ENCODE measurements at regions not wholly inside any gene's neighbourhood (a gene's known extent, or its start where the extent isn't known, plus 50 kb on each side); places are given as distances from the start of the nearest gene placed in this dataset.
"Not testable (repeated sequence)": the region's sequence is repeated elsewhere in the genome, so short reads cannot be mapped to it uniquely, and the experiment has no call there.

DNA sequence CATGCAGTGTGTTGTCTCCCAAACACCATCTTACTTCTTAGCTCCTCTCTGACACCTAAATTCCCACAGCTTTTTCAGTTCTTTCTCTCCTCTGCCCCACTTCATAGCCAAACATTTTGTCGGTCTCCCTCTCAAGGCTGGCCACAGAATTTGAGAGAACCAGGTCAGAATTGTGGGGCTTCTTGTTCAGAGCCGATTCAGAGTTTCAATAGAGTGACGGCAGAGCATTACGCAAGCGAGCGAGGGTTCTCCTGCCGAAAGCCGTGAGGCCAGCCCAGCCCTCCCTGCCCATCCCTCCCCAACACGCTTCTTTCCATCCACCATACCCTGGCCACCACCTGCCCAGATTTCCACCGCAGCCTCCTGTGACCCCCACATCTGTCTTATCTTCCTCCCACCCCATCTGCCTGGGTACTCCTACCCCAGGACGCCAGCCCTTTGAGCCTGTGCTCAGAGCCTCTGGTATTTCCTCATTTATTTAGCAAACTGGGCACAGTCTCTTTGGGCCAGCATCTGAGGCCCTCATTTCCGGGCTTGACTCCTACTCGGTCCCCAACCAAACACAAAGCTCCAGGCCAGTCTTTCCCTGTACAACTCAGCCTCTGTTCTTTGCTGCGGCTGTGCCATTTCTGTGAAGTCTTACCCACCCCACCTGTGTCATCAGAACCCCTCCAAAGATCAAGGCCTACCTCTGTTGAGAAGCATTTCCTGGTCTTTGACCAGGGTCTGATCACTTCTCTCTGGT lies 70.0 kb upstream of the MAP4K4 start:
- no peaks in the 10 kb centered on the region for H3K27me3 ChIP-seq (ENCODE audit: control insufficient read depth, insufficient read depth, low read length)
- ATAC-seq: no peak
- in situ Hi-C loops (cut with HindIII; ENCODE audit: low pct_unique_long_range_greater_than_20kb, low sequenced_read_pairs): no loop called here
- intact Hi-C loops (cut with micrococcal nuclease; ENCODE audit: unreplicated experiment): no loop called here
- H3K9me3 ChIP-seq (ENCODE audit: control insufficient read depth, insufficient read depth, low read depth, low read length): no peaks in the 10 kb centered on the region
- no TSS peak for BruUV-seq (replicated peaks)
- H3K27ac ChIP-seq (ENCODE audit: low read length): no peak overlapping the region
- no peak for TF ChIP-seq SIN3A (IDR thresholded peaks at IDR 0.05; ENCODE audit: borderline replicate concordance, insufficient read depth, low read depth, low read length)
- no peak for TF ChIP-seq TCF7L2 (IDR thresholded peaks at IDR 0.05; ENCODE audit: low read depth, low read length)
- TF ChIP-seq, protein P1, sequence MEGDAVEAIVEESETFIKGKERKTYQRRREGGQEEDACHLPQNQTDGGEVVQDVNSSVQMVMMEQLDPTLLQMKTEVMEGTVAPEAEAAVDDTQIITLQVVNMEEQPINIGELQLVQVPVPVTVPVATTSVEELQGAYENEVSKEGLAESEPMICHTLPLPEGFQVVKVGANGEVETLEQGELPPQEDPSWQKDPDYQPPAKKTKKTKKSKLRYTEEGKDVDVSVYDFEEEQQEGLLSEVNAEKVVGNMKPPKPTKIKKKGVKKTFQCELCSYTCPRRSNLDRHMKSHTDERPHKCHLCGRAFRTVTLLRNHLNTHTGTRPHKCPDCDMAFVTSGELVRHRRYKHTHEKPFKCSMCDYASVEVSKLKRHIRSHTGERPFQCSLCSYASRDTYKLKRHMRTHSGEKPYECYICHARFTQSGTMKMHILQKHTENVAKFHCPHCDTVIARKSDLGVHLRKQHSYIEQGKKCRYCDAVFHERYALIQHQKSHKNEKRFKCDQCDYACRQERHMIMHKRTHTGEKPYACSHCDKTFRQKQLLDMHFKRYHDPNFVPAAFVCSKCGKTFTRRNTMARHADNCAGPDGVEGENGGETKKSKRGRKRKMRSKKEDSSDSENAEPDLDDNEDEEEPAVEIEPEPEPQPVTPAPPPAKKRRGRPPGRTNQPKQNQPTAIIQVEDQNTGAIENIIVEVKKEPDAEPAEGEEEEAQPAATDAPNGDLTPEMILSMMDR (IDR thresholded peaks at IDR 0.05): no peak
- no peak for TF ChIP-seq POLR2AphosphoS5 (IDR thresholded peaks at IDR 0.05; ENCODE audit: low read depth, low read length)
- TF ChIP-seq, protein P2, sequence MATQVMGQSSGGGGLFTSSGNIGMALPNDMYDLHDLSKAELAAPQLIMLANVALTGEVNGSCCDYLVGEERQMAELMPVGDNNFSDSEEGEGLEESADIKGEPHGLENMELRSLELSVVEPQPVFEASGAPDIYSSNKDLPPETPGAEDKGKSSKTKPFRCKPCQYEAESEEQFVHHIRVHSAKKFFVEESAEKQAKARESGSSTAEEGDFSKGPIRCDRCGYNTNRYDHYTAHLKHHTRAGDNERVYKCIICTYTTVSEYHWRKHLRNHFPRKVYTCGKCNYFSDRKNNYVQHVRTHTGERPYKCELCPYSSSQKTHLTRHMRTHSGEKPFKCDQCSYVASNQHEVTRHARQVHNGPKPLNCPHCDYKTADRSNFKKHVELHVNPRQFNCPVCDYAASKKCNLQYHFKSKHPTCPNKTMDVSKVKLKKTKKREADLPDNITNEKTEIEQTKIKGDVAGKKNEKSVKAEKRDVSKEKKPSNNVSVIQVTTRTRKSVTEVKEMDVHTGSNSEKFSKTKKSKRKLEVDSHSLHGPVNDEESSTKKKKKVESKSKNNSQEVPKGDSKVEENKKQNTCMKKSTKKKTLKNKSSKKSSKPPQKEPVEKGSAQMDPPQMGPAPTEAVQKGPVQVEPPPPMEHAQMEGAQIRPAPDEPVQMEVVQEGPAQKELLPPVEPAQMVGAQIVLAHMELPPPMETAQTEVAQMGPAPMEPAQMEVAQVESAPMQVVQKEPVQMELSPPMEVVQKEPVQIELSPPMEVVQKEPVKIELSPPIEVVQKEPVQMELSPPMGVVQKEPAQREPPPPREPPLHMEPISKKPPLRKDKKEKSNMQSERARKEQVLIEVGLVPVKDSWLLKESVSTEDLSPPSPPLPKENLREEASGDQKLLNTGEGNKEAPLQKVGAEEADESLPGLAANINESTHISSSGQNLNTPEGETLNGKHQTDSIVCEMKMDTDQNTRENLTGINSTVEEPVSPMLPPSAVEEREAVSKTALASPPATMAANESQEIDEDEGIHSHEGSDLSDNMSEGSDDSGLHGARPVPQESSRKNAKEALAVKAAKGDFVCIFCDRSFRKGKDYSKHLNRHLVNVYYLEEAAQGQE (IDR thresholded peaks at IDR 0.05; ENCODE audit: insufficient read depth in 1 of 2, low read depth in 2 of 2, low read length in 1 of 2): no peak
- POLR2A ChIA-PET: no interaction called here
- no peak for DNase-seq (ENCODE audit: low read depth, low spot score)
- CTCF ChIA-PET: no interaction called here
- H3K4me3 ChIP-seq (ENCODE audit: low read depth in 2 of 2, low read length in 2 of 2): no peak overlapping the region
- no peaks in the 10 kb centered on the region for H3K4me1 ChIP-seq (ENCODE audit: control insufficient read depth, insufficient read depth, low read length)
- no peaks in the 10 kb centered on the region for H3K36me3 ChIP-seq (ENCODE audit: control insufficient read depth, insufficient read depth, low read length)

DNA sequence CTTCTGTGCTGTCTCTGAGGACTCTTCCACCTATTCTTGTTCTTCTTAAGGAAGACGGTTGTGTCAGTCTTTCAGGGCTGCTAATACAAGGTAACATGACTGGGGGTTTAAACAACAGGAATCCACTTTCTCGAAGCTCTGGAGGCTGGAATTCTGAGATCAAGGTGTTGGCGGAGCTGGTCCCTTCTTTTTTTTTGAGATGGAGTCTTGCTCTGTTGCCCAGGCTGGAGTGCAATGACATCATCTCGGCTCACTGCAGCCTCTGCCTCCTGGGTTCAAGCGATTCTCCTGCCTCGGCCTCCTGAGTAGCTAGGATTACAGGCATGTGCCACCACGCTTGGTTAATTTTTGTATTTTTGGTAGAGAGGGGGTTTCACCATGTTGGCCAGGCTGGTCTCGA lies 71.7 kb upstream of the MAP4K4 start:
- H3K27me3 ChIP-seq (ENCODE audit: control insufficient read depth, insufficient read depth, low read length); H3K27ac ChIP-seq (ENCODE audit: low read length); H3K4me1 ChIP-seq (ENCODE audit: control insufficient read depth, insufficient read depth, low read length); ATAC-seq; H3K36me3 ChIP-seq (ENCODE audit: control insufficient read depth, insufficient read depth, low read length); H3K4me3 ChIP-seq (ENCODE audit: low read depth in 2 of 2, low read length in 2 of 2); intact Hi-C loops (cut with micrococcal nuclease; ENCODE audit: unreplicated experiment); BruUV-seq (replicated peaks); H3K9me3 ChIP-seq (ENCODE audit: control insufficient read depth, insufficient read depth, low read depth, low read length); in situ Hi-C loops (cut with HindIII; ENCODE audit: low pct_unique_long_range_greater_than_20kb, low sequenced_read_pairs); CTCF ChIA-PET; DNase-seq (ENCODE audit: low read depth, low spot score); POLR2A ChIA-PET: not testable (repeated sequence)

DNA sequence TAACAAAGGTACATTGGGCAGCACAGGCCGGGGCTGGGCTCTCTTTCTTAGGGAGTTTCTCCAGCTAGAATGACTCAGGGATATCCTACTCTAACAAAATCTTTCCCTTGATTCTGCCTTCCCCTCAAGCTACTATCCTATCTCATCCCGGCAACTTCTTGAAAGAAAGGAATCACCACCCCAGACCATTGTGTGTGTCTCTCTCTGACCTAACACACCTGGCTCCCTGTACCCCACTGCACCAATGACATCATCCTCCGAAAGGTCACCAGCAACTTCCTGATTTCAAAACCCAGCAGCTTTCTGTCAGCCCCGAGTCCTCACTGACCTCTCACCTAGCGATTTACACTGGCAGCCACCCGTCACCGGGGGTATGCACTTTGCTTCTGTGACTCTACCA lies 72.1 kb upstream of the MAP4K4 start:
- BruUV-seq (replicated peaks): no TSS peak
- no peaks in the 10 kb centered on the region for H3K36me3 ChIP-seq (ENCODE audit: control insufficient read depth, insufficient read depth, low read length)
- no peak overlapping the region for H3K27ac ChIP-seq (ENCODE audit: low read length)
- no peaks in the 10 kb centered on the region for H3K9me3 ChIP-seq (ENCODE audit: control insufficient read depth, insufficient read depth, low read depth, low read length)
- intact Hi-C loops (cut with micrococcal nuclease; ENCODE audit: unreplicated experiment): no loop called here
- no peaks in the 10 kb centered on the region for H3K4me1 ChIP-seq (ENCODE audit: control insufficient read depth, insufficient read depth, low read length)
- ATAC-seq: peak; percentile 53; the same call in 1 of the 2 replicates
- CTCF ChIA-PET: no interaction called here
- no peaks in the 10 kb centered on the region for H3K27me3 ChIP-seq (ENCODE audit: control insufficient read depth, insufficient read depth, low read length)
- no peak for DNase-seq (ENCODE audit: low read depth, low spot score)
- in situ Hi-C loops (cut with HindIII; ENCODE audit: low pct_unique_long_range_greater_than_20kb, low sequenced_read_pairs): no loop called here
- POLR2A ChIA-PET: no interaction called here
- TF ChIP-seq, protein P1 (IDR thresholded peaks at IDR 0.05): no peak
- TF ChIP-seq, protein P2 (IDR thresholded peaks at IDR 0.05; ENCODE audit: insufficient read depth in 1 of 2, low read depth in 2 of 2, low read length in 1 of 2): no peak
- TF ChIP-seq SIN3A (IDR thresholded peaks at IDR 0.05; ENCODE audit: borderline replicate concordance, insufficient read depth, low read depth, low read length): no peak
- no peak for TF ChIP-seq TCF7L2 (IDR thresholded peaks at IDR 0.05; ENCODE audit: low read depth, low read length)
- no peak for TF ChIP-seq POLR2AphosphoS5 (IDR thresholded peaks at IDR 0.05; ENCODE audit: low read depth, low read length)
- H3K4me3 ChIP-seq (ENCODE audit: low read depth in 2 of 2, low read length in 2 of 2): no peak overlapping the region
